ENCODE measurements at regions not wholly inside any gene's neighbourhood (a gene's known extent, or its start where the extent isn't known, plus 50 kb on each side); places are given as distances from the start of the nearest gene placed in this dataset.

GRCh38 chr2:104597942-104598341, 256.0 kb upstream of the POU3F3 start:
- Histone ChIP-seq H3K27me3 (ENCODE audit: control insufficient read depth in 3 of 3, insufficient read depth in 3 of 3, low read length in 3 of 3) (no peaks in the 10 kb centered on the region), H3K36me3 (ENCODE audit: control insufficient read depth in 3 of 3, insufficient read depth in 3 of 3, low read length in 3 of 3) (no peaks in the 10 kb centered on the region), H3K4me1 (ENCODE audit: control insufficient read depth in 3 of 3, insufficient read depth in 3 of 3, low read length in 3 of 3) (no peaks in the 10 kb centered on the region), H3K9ac (ENCODE audit: low read depth in 1 of 3, low read length in 3 of 3) (no peak overlapping the region), H3K27ac (ENCODE audit: low read depth, low read length) (no peak overlapping the region), H3K4me3 (ENCODE audit: low read length in 3 of 3) (no peak overlapping the region), H3K9me3 (ENCODE audit: control insufficient read depth in 3 of 3, low read length in 3 of 3) (peaks cover 0 to 4% (median 0%) of the 10 kb centered on the region in 3 donors)

- Histone ChIP-seq H3K4me1 (ENCODE audit: control insufficient read depth in 3 of 3, insufficient read depth in 3 of 3, low read length in 3 of 3) (no peaks in the 10 kb centered on the region), H3K9ac (ENCODE audit: low read depth in 1 of 3, low read length in 3 of 3) (no peak overlapping the region), H3K27ac (ENCODE audit: low read depth, low read length) (no peak overlapping the region), H3K4me3 (ENCODE audit: low read length in 3 of 3) (no peak overlapping the region), H3K27me3 (ENCODE audit: control insufficient read depth in 3 of 3, insufficient read depth in 3 of 3, low read length in 3 of 3) (no peaks in the 10 kb centered on the region), H3K9me3 (ENCODE audit: control insufficient read depth in 3 of 3, low read length in 3 of 3) (peaks cover 0 to 4% (median 0%) of the 10 kb centered on the region in 3 donors), H3K36me3 (ENCODE audit: control insufficient read depth in 3 of 3, insufficient read depth in 3 of 3, low read length in 3 of 3) (no peaks in the 10 kb centered on the region)
Measured at GRCh38 chr2:104598636-104599035, 255.3 kb upstream of the POU3F3 start.

- no peak overlapping the region for H3K4me3 ChIP-seq (ENCODE audit: low read length in 3 of 3)
- H3K4me1 ChIP-seq (ENCODE audit: control insufficient read depth in 3 of 3, insufficient read depth in 3 of 3, low read length in 3 of 3), result no peaks in the 10 kb centered on the region
- H3K27me3 ChIP-seq (ENCODE audit: control insufficient read depth in 3 of 3, insufficient read depth in 3 of 3, low read length in 3 of 3), result no peaks in the 10 kb centered on the region
- H3K27ac ChIP-seq (ENCODE audit: low read depth, low read length), result no peak overlapping the region
- H3K9me3 ChIP-seq (ENCODE audit: control insufficient read depth in 3 of 3, low read length in 3 of 3), result peaks cover 0 to 4% (median 4%) of the 10 kb centered on the region in 3 donors
- H3K9ac ChIP-seq (ENCODE audit: low read depth in 1 of 3, low read length in 3 of 3), result no peak overlapping the region
- H3K36me3 ChIP-seq (ENCODE audit: control insufficient read depth in 3 of 3, insufficient read depth in 3 of 3, low read length in 3 of 3), result no peaks in the 10 kb centered on the region
Measured at GRCh38 chr2:104599787-104600510, 254.0 kb upstream of the POU3F3 start.

- Histone ChIP-seq H3K9me3 (ENCODE audit: control insufficient read depth in 3 of 3, low read length in 3 of 3) (peaks cover 0 to 4% (median 0%) of the 10 kb centered on the region in 3 donors), H3K27me3 (ENCODE audit: control insufficient read depth in 3 of 3, insufficient read depth in 3 of 3, low read length in 3 of 3) (no peaks in the 10 kb centered on the region), H3K27ac (ENCODE audit: low read depth, low read length) (no peak overlapping the region), H3K9ac (ENCODE audit: low read depth in 1 of 3, low read length in 3 of 3) (no peak overlapping the region), H3K36me3 (ENCODE audit: control insufficient read depth in 3 of 3, insufficient read depth in 3 of 3, low read length in 3 of 3) (no peaks in the 10 kb centered on the region), H3K4me1 (ENCODE audit: control insufficient read depth in 3 of 3, insufficient read depth in 3 of 3, low read length in 3 of 3) (no peaks in the 10 kb centered on the region), H3K4me3 (ENCODE audit: low read length in 3 of 3) (no peak overlapping the region)
Measured at GRCh38 chr2:104606056-104606455, 247.9 kb upstream of the POU3F3 start.

DNA sequence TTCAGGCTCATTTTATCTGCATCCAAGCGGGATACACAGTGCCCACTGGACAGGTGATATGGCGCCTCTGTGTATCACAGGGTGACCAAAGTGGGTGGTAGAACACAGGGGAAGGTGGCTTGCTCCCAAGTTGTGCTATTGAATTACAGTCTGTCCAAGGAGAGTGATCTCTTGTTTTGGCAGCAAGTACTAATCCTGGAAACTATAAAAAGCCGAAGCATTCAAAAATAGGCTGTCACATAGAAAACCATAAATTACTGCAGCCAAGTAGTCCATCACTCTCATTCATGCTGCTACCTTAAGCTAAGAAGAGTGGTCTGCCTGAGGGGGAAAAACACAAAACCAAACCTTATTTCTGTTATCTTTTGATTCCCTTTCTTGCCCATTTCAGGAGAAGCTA, 237.1 kb upstream of the POU3F3 start:
- Histone ChIP-seq H3K9ac (ENCODE audit: low read depth in 1 of 3, low read length in 3 of 3) (no peak overlapping the region), H3K9me3 (ENCODE audit: control insufficient read depth in 3 of 3, low read length in 3 of 3) (no peaks in the 10 kb centered on the region)

GRCh38 chr2:104620801-104621200, 233.1 kb upstream of the POU3F3 start:
- H3K36me3 ChIP-seq (ENCODE audit: control insufficient read depth in 3 of 3, insufficient read depth in 3 of 3, low read length in 3 of 3), result no peaks in the 10 kb centered on the region
- no peaks in the 10 kb centered on the region for H3K9me3 ChIP-seq (ENCODE audit: control insufficient read depth in 3 of 3, low read length in 3 of 3)
- no peak overlapping the region for H3K27ac ChIP-seq (ENCODE audit: low read depth, low read length)
- H3K9ac ChIP-seq (ENCODE audit: low read depth in 1 of 3, low read length in 3 of 3), result no peak overlapping the region
- peaks cover 0 to 4% (median 4%) of the 10 kb centered on the region in 3 donors for H3K4me1 ChIP-seq (ENCODE audit: control insufficient read depth in 3 of 3, insufficient read depth in 3 of 3, low read length in 3 of 3)
- no peaks in the 10 kb centered on the region for H3K27me3 ChIP-seq (ENCODE audit: control insufficient read depth in 3 of 3, insufficient read depth in 3 of 3, low read length in 3 of 3)
- no peak overlapping the region for H3K4me3 ChIP-seq (ENCODE audit: low read length in 3 of 3)

More for the DNA sequence above, 237.1 kb upstream of the POU3F3 start:
- no peaks in the 10 kb centered on the region for H3K36me3 ChIP-seq (ENCODE audit: control insufficient read depth in 3 of 3, insufficient read depth in 3 of 3, low read length in 3 of 3)
- no peak overlapping the region for H3K27ac ChIP-seq (ENCODE audit: low read depth, low read length)
- H3K27me3 ChIP-seq (ENCODE audit: control insufficient read depth in 3 of 3, insufficient read depth in 3 of 3, low read length in 3 of 3), result no peaks in the 10 kb centered on the region
- no peak overlapping the region for H3K4me3 ChIP-seq (ENCODE audit: low read length in 3 of 3)
- H3K4me1 ChIP-seq (ENCODE audit: control insufficient read depth in 3 of 3, insufficient read depth in 3 of 3, low read length in 3 of 3), result peaks cover 0 to 4% (median 4%) of the 10 kb centered on the region in 3 donors

GRCh38 chr2:104635608-104636007, 218.3 kb upstream of the POU3F3 start:
- Histone ChIP-seq H3K27ac (ENCODE audit: low read depth, low read length) (no peak overlapping the region), H3K36me3 (ENCODE audit: control insufficient read depth in 3 of 3, insufficient read depth in 3 of 3, low read length in 3 of 3) (no peaks in the 10 kb centered on the region), H3K9ac (ENCODE audit: low read depth in 1 of 3, low read length in 3 of 3) (no peak overlapping the region), H3K27me3 (ENCODE audit: control insufficient read depth in 3 of 3, insufficient read depth in 3 of 3, low read length in 3 of 3) (peaks cover 0 to 3% (median 0%) of the 10 kb centered on the region in 3 donors), H3K4me3 (ENCODE audit: low read length in 3 of 3) (no peak overlapping the region), H3K9me3 (ENCODE audit: control insufficient read depth in 3 of 3, low read length in 3 of 3) (no peaks in the 10 kb centered on the region), H3K4me1 (ENCODE audit: control insufficient read depth in 3 of 3, insufficient read depth in 3 of 3, low read length in 3 of 3) (no peaks in the 10 kb centered on the region)

DNA sequence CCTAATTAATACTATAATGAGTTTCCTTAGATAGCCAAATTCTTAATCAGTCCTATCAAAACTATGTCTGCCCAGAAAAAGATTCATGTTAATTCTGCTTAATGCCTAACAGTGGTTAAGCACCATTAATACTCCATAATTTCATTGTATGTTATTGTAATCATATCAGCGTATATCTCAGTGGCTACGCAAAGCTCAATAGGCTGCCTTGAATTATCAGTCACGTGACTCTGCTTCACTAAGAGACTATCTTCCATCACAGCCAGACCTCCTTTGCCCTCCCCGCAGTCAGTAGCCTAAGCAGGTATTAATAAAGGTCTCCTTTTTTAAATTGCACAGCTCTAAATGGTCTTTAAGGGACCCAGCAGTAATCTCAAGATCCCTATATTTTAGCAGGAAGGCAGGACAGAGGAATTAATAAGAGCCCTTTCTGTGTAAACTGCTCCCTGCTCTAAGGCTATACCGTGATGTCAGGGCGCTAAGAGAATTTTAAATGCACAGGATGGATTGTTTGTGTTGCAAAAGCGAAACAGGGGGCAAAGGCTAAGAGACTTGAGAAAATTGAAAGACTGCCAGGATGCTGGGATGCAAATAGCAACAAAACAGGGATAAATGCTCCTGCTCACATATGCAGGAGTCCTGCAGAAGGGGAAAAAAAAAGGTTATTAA, 215.6 kb upstream of the POU3F3 start:
- no peak overlapping the region for H3K9ac ChIP-seq (ENCODE audit: low read depth in 1 of 3, low read length in 3 of 3)
- H3K36me3 ChIP-seq (ENCODE audit: control insufficient read depth in 3 of 3, insufficient read depth in 3 of 3, low read length in 3 of 3), result no peaks in the 10 kb centered on the region
- H3K27ac ChIP-seq (ENCODE audit: low read depth, low read length), result no peak overlapping the region
- no peaks in the 10 kb centered on the region for H3K9me3 ChIP-seq (ENCODE audit: control insufficient read depth in 3 of 3, low read length in 3 of 3)
- H3K4me1 ChIP-seq (ENCODE audit: control insufficient read depth in 3 of 3, insufficient read depth in 3 of 3, low read length in 3 of 3), result no peaks in the 10 kb centered on the region
- no peak overlapping the region for H3K4me3 ChIP-seq (ENCODE audit: low read length in 3 of 3)
- H3K27me3 ChIP-seq (ENCODE audit: control insufficient read depth in 3 of 3, insufficient read depth in 3 of 3, low read length in 3 of 3), result peaks cover 0 to 3% (median 0%) of the 10 kb centered on the region in 3 donors

DNA sequence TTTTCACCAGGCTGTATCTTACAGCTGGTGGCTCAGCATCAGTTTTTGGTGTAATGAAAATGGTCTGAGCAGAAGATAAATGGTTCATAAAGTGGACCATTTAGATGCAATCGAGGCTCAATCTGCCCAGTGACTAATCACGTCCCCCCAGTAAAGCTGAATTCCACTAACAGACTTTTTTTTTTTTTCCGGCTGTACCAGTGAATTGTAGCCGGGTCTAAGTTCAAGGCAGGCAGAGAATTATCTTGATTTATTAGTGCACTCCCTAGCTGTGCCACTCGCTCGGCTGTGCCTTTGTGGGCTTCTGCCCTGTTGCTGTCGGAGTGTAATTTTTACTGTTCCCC, 215.1 kb upstream of the POU3F3 start:
- Histone ChIP-seq H3K27ac (ENCODE audit: low read depth, low read length) (no peak overlapping the region), H3K4me3 (ENCODE audit: low read length in 3 of 3) (no peak overlapping the region), H3K9me3 (ENCODE audit: control insufficient read depth in 3 of 3, low read length in 3 of 3) (no peaks in the 10 kb centered on the region)

GRCh38 chr2:104641786-104642185, 212.1 kb upstream of the POU3F3 start:
- Histone ChIP-seq H3K27me3 (ENCODE audit: control insufficient read depth in 3 of 3, insufficient read depth in 3 of 3, low read length in 3 of 3) (peaks cover 0 to 3% (median 0%) of the 10 kb centered on the region in 3 donors), H3K9me3 (ENCODE audit: control insufficient read depth in 3 of 3, low read length in 3 of 3) (no peaks in the 10 kb centered on the region), H3K36me3 (ENCODE audit: control insufficient read depth in 3 of 3, insufficient read depth in 3 of 3, low read length in 3 of 3) (no peaks in the 10 kb centered on the region), H3K4me1 (ENCODE audit: control insufficient read depth in 3 of 3, insufficient read depth in 3 of 3, low read length in 3 of 3) (no peaks in the 10 kb centered on the region), H3K9ac (ENCODE audit: low read depth in 1 of 3, low read length in 3 of 3) (no peak overlapping the region), H3K27ac (ENCODE audit: low read depth, low read length) (no peak overlapping the region), H3K4me3 (ENCODE audit: low read length in 3 of 3) (no peak overlapping the region)

More for the DNA sequence above, 215.1 kb upstream of the POU3F3 start:
- Histone ChIP-seq H3K36me3 (ENCODE audit: control insufficient read depth in 3 of 3, insufficient read depth in 3 of 3, low read length in 3 of 3) (no peaks in the 10 kb centered on the region), H3K4me1 (ENCODE audit: control insufficient read depth in 3 of 3, insufficient read depth in 3 of 3, low read length in 3 of 3) (no peaks in the 10 kb centered on the region), H3K27me3 (ENCODE audit: control insufficient read depth in 3 of 3, insufficient read depth in 3 of 3, low read length in 3 of 3) (peaks cover 0 to 3% (median 0%) of the 10 kb centered on the region in 3 donors), H3K9ac (ENCODE audit: low read depth in 1 of 3, low read length in 3 of 3) (no peak overlapping the region)

All from skeletal muscle tissue (tissue), 3 donors.